NB4 (cell line): ENCODE measurements at regions not wholly inside any gene's neighbourhood (a gene's known extent, or its start where the extent isn't known, plus 50 kb on each side); places are given as distances from the start of the nearest gene placed in this dataset.

Experiments used
- MYC ChIP-seq: IDR thresholded peaks from 2 replicates; pipeline ENCODE4 v1.6.1; 2011; ENCODE audit warnings: low read depth, low read length
- POLR2A ChIP-seq: IDR thresholded peaks from 2 replicates; pipeline ENCODE4 v1.6.1; 2011; ENCODE audit warnings: mild to moderate bottlenecking; ENCODE audit not compliant: insufficient read length; ENCODE audit errors: extremely low read depth
- TF ChIP-seq, protein P1 (sequence below): IDR thresholded peaks from one replicate; pipeline ENCODE4 v1.5.1; 2012; ENCODE audit warnings: low read depth, low read length
- TF ChIP-seq, protein P2 (sequence below): IDR thresholded peaks from 2 replicates; pipeline ENCODE4 v1.6.1; 2011; ENCODE audit warnings: low read depth, low read length

DNA sequence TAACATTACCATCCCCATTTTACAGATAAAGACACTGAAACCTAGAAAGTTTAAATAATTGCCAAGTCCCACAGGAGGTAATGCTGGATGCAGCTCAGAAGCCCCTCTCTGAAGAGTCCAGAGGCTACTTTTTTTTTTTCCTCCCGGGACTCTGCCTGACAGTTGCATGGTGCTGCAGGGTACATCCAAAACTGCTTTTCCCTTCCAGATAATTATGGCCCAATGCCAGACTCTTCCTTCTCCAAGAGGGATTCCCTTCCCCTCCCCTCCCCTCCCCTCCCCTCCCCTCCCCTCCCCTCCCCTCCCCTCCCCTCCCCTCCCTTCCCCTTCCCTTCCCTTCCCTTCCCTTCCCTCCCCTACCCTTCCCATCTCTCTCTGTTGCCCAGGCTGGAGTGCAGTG, 122.9 kb downstream of the LSMEM1 start:
- TF ChIP-seq, protein P1, sequence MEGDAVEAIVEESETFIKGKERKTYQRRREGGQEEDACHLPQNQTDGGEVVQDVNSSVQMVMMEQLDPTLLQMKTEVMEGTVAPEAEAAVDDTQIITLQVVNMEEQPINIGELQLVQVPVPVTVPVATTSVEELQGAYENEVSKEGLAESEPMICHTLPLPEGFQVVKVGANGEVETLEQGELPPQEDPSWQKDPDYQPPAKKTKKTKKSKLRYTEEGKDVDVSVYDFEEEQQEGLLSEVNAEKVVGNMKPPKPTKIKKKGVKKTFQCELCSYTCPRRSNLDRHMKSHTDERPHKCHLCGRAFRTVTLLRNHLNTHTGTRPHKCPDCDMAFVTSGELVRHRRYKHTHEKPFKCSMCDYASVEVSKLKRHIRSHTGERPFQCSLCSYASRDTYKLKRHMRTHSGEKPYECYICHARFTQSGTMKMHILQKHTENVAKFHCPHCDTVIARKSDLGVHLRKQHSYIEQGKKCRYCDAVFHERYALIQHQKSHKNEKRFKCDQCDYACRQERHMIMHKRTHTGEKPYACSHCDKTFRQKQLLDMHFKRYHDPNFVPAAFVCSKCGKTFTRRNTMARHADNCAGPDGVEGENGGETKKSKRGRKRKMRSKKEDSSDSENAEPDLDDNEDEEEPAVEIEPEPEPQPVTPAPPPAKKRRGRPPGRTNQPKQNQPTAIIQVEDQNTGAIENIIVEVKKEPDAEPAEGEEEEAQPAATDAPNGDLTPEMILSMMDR: no peak
- no peak for TF ChIP-seq POLR2A
- TF ChIP-seq, protein P2, sequence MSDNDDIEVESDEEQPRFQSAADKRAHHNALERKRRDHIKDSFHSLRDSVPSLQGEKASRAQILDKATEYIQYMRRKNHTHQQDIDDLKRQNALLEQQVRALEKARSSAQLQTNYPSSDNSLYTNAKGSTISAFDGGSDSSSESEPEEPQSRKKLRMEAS: no peak
- no peak for TF ChIP-seq MYC
